ENCODE measurements at regions not wholly inside any gene's neighbourhood (a gene's known extent, or its start where the extent isn't known, plus 50 kb on each side); places are given as distances from the start of the nearest gene placed in this dataset.
A peak's percentile ranks its signal among the peaks of the same experiment; 100 is the strongest.

DNA sequence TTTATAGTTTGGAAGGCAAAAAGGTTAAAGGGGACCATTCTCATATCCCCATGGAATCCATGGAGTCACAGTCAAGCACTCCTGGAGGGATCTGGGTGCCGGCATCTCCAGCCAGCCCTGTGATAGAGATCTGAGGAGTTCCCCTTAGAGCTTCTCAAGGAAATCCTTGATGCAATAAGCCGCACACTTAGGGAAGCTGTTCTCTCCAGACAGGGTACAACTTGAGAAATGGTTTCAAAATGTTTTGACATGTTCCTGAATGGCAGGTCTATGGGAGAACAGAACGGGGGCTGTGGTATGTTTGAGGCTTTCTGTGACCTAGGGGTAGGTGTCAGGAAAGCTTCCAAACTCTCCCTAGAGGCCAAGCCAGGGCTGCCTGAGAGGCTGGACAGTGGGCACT lies 292.9 kb downstream of the TLE3 start:
- DNase-seq: no peak

- DNase-seq: no peak
Measured at GRCh38 chr15:69805248-69805953, 292.3 kb downstream of the TLE3 start.

GRCh38 chr15:69806287-69806915 lies 291.3 kb downstream of the TLE3 start:
- no peak for DNase-seq

- peak; percentile 28 for DNase-seq
Measured at GRCh38 chr15:69807721-69808120, 290.0 kb downstream of the TLE3 start.

DNA sequence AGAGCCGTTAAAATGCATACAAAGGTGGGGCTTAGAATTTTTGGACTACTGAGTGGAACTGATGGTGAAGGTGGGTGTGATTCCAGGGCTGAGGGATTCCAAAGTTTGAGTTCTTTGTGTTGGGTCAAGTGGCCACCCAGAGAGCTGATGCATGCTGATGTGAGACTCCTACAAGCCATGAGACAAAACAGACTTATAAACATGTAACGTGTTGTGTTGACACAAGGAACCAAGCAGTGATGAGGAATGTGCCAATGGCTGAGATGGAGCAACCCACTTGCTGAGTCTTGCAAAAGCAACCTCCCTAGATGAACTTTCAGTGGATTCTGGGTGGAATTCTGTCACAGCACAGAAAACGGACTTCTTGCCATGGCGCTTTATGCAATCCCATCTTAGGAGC lies 289.0 kb downstream of the TLE3 start:
- no peak for DNase-seq

DNA sequence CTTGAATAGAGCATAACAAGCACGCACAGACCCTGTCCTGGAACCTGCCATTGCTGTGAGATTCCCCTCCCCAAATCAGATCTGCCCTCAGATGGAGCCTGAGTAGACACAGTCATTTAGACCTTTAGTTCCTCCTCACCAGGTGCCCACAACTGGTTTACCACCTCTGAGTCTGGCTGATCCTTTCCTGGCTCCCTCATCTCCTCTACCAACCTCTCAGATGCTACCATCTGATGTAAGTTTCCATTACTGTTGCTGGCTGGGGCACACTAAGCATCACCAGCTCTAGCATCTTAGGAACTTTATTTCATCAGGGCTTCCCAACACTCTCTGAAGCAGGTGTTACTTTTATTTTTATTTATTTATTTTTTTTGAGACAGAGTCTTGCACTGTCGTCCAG lies 288.3 kb downstream of the TLE3 start:
- no peak for DNase-seq

GRCh38 chr15:69810431-69811354 lies 287.0 kb downstream of the TLE3 start:
- DNase-seq: no peak

- no peak for DNase-seq
Measured at GRCh38 chr15:69812861-69813261, 284.9 kb downstream of the TLE3 start.

DNA sequence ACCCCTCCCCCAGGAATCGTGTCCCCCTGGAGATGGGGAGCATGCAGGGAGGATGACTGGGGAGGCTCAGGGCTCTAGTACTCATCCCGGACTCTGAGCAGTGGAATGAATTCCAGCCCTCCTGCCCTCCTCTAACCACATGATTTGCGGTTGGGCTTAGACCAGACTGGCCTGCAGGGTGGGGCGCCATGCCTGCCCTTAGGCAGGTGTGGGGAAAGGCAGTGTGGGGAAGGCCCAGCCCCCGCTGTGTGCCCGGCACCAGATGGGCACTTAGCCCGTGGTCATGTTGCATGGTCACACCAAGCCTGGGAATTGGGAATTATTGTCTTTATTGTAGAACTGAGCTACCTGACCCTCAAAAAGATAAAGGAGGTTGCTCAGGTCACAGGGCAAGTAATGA lies 283.8 kb downstream of the TLE3 start:
- DNase-seq: no peak

DNA sequence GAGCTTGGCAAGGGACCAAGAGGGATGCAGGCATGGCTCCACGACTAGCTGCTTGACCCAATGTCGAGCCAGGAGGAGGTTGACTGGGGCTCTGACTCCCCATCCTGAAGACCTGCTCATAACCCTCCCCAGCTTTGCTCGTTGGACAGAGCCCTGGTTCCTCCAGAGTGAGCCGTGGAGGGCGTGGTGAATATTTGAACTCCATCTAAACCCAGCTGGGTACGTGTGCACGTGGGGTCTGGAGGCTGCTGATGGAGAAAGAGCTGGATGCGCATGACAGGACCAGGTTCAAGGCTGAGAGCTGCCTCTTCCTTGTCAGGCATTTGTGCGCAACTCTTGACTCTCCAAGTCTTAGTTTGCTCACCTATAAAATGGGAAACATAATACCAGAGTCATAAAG lies 282.8 kb downstream of the TLE3 start:
- DNase-seq: no peak

GRCh38 chr15:69815793-69816192 lies 281.9 kb downstream of the TLE3 start:
- no peak for DNase-seq

GRCh38 chr15:69816522-69816921 lies 281.2 kb downstream of the TLE3 start:
- DNase-seq: no peak

- no peak for DNase-seq
Measured at GRCh38 chr15:69818529-69818928, 279.2 kb downstream of the TLE3 start.

- no peak for DNase-seq
Measured at GRCh38 chr15:69819371-69819770, 278.3 kb downstream of the TLE3 start.

DNA sequence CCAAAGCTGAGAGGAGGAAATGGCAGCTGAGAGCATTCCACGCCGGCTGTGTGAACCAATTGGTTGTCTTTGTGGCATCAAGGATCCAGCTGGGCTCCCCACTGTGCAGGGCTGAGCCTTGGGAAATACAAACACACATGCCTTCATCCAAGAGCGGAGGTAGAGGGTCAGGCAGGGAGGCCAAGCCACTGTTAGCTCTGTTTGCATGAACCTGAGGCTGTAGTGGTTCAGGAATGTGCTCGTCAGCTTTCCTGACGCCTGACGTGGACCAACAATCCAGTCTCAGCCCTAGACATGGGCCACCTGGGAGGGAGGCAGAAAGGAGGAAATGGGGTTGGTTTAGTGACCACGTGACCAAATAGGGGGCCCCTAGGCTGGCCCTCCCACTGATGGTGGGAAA lies 276.9 kb downstream of the TLE3 start:
- DNase-seq: no peak

GRCh38 chr15:69823223-69823907 lies 274.4 kb downstream of the TLE3 start:
- DNase-seq: no peak

DNA sequence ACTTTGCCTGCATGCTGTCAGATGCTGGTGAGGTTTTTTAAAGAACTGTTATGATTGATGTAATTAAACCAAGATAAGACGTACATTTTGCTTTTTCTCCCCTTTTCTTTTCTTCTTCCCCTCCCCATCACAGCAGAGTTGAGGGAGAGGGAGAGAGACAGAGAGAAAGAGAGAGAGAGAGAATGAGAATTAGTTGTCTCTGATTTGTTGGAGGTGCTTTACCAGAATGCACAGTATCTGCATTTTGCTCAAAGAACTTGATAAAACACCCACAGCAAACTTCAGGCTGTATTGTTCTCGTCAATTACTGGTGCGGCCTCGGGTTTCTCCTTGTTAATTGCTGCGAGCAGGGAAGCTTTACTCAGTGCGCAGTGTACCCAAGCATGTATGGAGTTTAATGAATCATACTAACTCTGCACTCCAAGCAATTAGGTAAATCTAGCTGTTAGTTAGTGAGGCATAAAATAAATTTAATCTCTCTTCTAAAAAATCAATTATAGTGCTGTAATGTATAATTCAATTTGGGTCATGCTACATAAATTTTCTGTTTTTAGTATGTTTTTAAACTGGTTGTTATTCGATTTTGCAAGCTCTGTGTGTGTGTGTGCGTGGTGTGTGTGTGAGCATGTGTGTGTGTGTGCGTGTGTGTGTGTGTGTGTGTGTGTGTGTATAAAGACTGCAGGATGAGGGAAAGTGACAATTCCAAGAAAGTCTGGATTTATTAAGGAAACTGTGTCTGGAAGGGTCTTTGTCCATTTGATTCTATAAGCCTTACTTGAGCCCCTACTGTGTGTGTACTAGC lies 273.4 kb downstream of the TLE3 start:
- no peak for DNase-seq

- no peak for DNase-seq
Measured at GRCh38 chr15:69824877-69825406, 272.8 kb downstream of the TLE3 start.

DNA sequence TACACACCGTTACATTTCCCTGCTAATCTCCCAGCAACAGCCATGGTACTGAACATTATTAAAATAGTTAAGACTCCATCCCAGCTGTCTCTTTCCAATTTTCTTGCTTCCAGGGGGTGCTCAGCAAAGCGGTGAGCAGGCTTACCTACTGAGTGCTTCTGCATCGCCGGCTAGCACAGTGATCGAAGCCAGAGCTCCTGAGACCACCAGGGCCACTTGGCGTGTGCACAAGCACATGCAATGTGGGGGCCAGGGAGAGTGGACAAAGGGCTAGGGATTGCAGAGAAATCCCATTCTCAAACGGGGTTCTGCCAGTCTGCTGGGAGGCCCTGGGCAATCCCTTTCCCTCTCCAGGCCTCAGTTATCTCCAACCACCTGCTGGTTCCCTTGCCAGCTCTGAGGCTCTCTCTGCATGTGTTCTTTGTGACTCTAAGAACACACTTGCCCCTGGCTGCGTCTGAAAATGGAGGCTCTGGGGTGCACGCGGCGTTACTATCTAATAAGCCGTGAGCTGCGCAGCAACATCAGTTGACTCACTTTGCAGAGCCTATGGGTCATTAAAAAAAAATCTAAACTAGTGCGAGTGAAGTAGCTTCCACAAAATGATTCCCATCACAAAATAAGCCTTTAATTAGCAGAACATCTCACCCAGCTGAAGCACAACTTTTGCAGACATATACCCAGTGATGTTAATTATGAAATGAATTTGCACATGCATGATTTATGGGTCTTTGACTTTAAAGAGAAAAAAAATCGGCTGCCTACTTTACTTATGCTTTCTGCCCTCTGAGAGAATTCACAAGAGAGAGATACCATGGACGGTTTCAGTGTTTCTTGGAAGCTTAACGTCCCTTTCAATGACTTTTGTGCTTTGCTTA lies 271.5 kb downstream of the TLE3 start:
- no peak for DNase-seq

DNA sequence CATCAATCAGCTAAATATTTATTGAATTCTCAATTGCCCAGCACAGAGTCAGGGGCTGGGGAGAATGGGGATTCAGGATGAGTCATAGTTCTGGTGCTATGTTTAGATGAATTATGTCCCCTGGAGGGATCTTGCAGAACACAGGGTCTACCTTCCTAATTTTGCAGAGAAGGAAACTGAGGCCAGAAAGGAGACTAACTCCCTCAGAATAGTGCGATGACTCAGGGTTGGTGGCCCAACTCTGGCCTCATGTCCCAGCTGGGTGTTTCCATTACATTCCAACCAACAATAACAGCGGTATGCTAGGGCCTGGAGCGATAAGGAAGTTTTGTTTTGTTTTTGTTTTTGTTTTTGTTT lies 270.9 kb downstream of the TLE3 start:
- no peak for DNase-seq

DNA sequence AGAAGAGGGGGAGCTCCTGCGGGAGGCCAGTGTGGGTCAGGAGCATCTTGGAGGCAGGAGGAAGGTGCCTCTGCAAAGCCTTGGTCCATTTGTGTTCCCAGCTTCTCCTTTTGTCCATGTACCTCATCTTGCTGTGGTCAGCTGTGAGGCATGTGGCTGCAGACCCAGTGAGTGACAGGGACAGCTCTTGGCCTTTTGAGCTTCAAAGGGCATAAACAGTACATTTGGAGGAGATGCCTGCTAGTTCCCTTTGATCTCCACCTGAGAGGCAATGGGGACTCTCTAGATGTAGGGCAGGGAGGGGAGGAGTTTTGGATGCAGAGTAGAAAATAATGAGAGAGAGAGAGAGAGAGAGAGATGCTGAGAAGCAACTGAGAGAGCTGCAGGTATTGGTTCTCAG lies 270.0 kb downstream of the TLE3 start:
- DNase-seq: no peak

Data from amniotic stem cell (primary cell).